B cell (primary cell): ENCODE measurements at regions not wholly inside any gene's neighbourhood (a gene's known extent, or its start where the extent isn't known, plus 50 kb on each side); places are given as distances from the start of the nearest gene placed in this dataset.
"Not testable (repeated sequence)": the region's sequence is repeated elsewhere in the genome, so short reads cannot be mapped to it uniquely, and the experiment has no call there.

Experiments
- EZH2 ChIP-seq: IDR thresholded peaks from 2 replicates; pipeline ENCODE4 v1.6.1; 2012; ENCODE audit warnings: borderline replicate concordance, low read depth, mild to moderate bottlenecking, moderate library complexity, low read length; ENCODE audit not compliant: insufficient read depth, poor library complexity, severe bottlenecking
- TF ChIP-seq, protein P1 (sequence below): fragments of 200-600 bp; IDR thresholded peaks from one replicate; pipeline ENCODE4 v1.8.0; 2022; ENCODE audit warnings: antibody characterized with exemption, mild to moderate bottlenecking

DNA sequence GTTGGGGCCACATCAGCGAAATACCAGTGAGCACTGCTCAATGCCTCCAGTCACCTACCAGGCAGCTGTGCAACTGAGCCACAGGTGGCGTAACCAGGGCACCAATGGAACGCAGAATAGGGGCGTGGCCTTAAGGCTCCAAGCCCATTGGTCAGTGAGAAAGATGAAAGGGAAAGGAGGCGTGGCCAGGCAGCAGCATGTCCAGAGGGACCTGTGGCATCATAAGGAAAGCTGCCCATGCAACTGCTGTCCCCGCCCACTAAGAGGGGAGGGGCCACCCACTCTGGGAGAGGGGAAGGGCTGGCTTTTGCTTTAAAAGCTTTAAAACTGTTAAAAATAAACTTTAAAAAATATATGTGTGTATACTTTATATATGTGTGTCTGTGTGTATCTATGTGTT is 84.0 kb upstream of the ZSCAN2 start:
- TF ChIP-seq, protein P1, sequence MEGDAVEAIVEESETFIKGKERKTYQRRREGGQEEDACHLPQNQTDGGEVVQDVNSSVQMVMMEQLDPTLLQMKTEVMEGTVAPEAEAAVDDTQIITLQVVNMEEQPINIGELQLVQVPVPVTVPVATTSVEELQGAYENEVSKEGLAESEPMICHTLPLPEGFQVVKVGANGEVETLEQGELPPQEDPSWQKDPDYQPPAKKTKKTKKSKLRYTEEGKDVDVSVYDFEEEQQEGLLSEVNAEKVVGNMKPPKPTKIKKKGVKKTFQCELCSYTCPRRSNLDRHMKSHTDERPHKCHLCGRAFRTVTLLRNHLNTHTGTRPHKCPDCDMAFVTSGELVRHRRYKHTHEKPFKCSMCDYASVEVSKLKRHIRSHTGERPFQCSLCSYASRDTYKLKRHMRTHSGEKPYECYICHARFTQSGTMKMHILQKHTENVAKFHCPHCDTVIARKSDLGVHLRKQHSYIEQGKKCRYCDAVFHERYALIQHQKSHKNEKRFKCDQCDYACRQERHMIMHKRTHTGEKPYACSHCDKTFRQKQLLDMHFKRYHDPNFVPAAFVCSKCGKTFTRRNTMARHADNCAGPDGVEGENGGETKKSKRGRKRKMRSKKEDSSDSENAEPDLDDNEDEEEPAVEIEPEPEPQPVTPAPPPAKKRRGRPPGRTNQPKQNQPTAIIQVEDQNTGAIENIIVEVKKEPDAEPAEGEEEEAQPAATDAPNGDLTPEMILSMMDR: not testable (repeated sequence)
- TF ChIP-seq EZH2: not testable (repeated sequence)
